ENCODE measurements at regions not wholly inside any gene's neighbourhood (a gene's known extent, or its start where the extent isn't known, plus 50 kb on each side); places are given as distances from the start of the nearest gene placed in this dataset.

GRCh38 chr2:592737-593136, 84.5 kb downstream of the TMEM18 start:
- Histone ChIP-seq H3K9ac (ENCODE audit: low read length in 3 of 3) (no peak overlapping the region), H3K27me3 (ENCODE audit: control insufficient read depth, insufficient read depth, low read length) (no peaks in the 10 kb centered on the region), H3K4me3 (ENCODE audit: low read length in 3 of 3) (no peak overlapping the region), H3K9me3 (ENCODE audit: control insufficient read depth in 2 of 3, insufficient read depth in 1 of 3, low read length in 3 of 3) (no peaks in the 10 kb centered on the region), H3K27ac (ENCODE audit: low read depth in 2 of 2, low read length in 2 of 2) (no peak overlapping the region), H3K4me1 (ENCODE audit: control insufficient read depth in 2 of 3, insufficient read depth in 2 of 3, low read depth in 1 of 3, low read length in 3 of 3) (no peaks in the 10 kb centered on the region), H3K36me3 (ENCODE audit: control insufficient read depth in 2 of 3, insufficient read depth in 3 of 3, low read length in 3 of 3) (no peaks in the 10 kb centered on the region)
- no peak for TF ChIP-seq CTCF (IDR thresholded peaks at IDR 0.05; ENCODE audit: borderline replicate concordance, extremely low read depth, insufficient read depth)
- DNase-seq, result no peak
- intact Hi-C loops (cut with DNase I), result no loop called here
- no peak for FAIRE-seq

GRCh38 chr2:590214-591175, 86.7 kb downstream of the TMEM18 start:
- H3K27ac ChIP-seq (ENCODE audit: low read depth in 2 of 2, low read length in 2 of 2), result no peak overlapping the region
- no peak overlapping the region for H3K9ac ChIP-seq (ENCODE audit: low read length in 3 of 3)
- FAIRE-seq (no peak), DNase-seq (peak in 1 of 5 donors; percentile 61)
- no peaks in the 10 kb centered on the region for H3K9me3 ChIP-seq (ENCODE audit: control insufficient read depth in 2 of 3, insufficient read depth in 1 of 3, low read length in 3 of 3)
- H3K36me3 ChIP-seq (ENCODE audit: control insufficient read depth in 2 of 3, insufficient read depth in 3 of 3, low read length in 3 of 3), result no peaks in the 10 kb centered on the region
- H3K4me1 ChIP-seq (ENCODE audit: control insufficient read depth in 2 of 3, insufficient read depth in 2 of 3, low read depth in 1 of 3, low read length in 3 of 3), result no peaks in the 10 kb centered on the region
- intact Hi-C loops (cut with DNase I), result no loop called here
- no peak for TF ChIP-seq CTCF (IDR thresholded peaks at IDR 0.05; ENCODE audit: borderline replicate concordance, extremely low read depth, insufficient read depth)
- H3K4me3 ChIP-seq (ENCODE audit: low read length in 3 of 3), result no peak overlapping the region
- H3K27me3 ChIP-seq (ENCODE audit: control insufficient read depth, insufficient read depth, low read length), result no peaks in the 10 kb centered on the region

- Histone ChIP-seq H3K27me3 (ENCODE audit: control insufficient read depth, insufficient read depth, low read length) (no peaks in the 10 kb centered on the region), H3K9ac (ENCODE audit: low read length in 3 of 3) (no peak overlapping the region), H3K4me1 (ENCODE audit: control insufficient read depth in 2 of 3, insufficient read depth in 2 of 3, low read depth in 1 of 3, low read length in 3 of 3) (no peaks in the 10 kb centered on the region), H3K9me3 (ENCODE audit: control insufficient read depth in 2 of 3, insufficient read depth in 1 of 3, low read length in 3 of 3) (no peaks in the 10 kb centered on the region), H3K36me3 (ENCODE audit: control insufficient read depth in 2 of 3, insufficient read depth in 3 of 3, low read length in 3 of 3) (no peaks in the 10 kb centered on the region), H3K27ac (ENCODE audit: low read depth in 2 of 2, low read length in 2 of 2) (no peak overlapping the region), H3K4me3 (ENCODE audit: low read length in 3 of 3) (no peak overlapping the region)
- intact Hi-C loops (cut with DNase I), result no loop called here
- DNase-seq, result peak in 1 of 5 donors; percentile 75
- FAIRE-seq, result no peak
- TF ChIP-seq CTCF (IDR thresholded peaks at IDR 0.05; ENCODE audit: borderline replicate concordance, extremely low read depth, insufficient read depth), result no peak
Measured at GRCh38 chr2:589281-590130, 87.7 kb downstream of the TMEM18 start.
